Heart left ventricle (tissue), 16 donors: ENCODE measurements at regions not wholly inside any gene's neighbourhood (a gene's known extent, or its start where the extent isn't known, plus 50 kb on each side); places are given as distances from the start of the nearest gene placed in this dataset.

Experiments
- ATAC-seq, 4 donors: fragments of 200-7000 bp; cut with Tn5 transposase; one replicate each; pipeline ENCODE4 v1.9.1; 2020 to 2022; ENCODE audit warnings: moderate library complexity in 4 of 4, mild to moderate bottlenecking in 3 of 4, moderate number of reproducible peaks in 1 of 4
- DNase-seq, 5 donors: peaks; one replicate each; pipeline ENCODE4 v3.0.0-alpha.2; 2020
- H3K27ac ChIP-seq, 12 donors: fragments of 200-600 bp; sonication (generic) in 4 of 12; one replicate each; pipeline versions ENCODE4 v1.5.0 to v1.8.0; 2016 to 2022; ENCODE audit warnings: mild to moderate bottlenecking in 2 of 12
- H3K27me3 ChIP-seq, 9 donors: fragments of 200-600 bp; sonication (generic) in 2 of 9; one replicate each; pipeline versions ENCODE4 v1.5.1 to v1.8.0; 2016 to 2022; ENCODE audit warnings: mild to moderate bottlenecking in 3 of 9
- H3K36me3 ChIP-seq, 9 donors: fragments of 200-600 bp; sonication (generic) in 2 of 9; one replicate each; pipeline versions ENCODE4 v1.5.0 to v1.8.0; 2018 to 2022; ENCODE audit warnings: mild to moderate bottlenecking in 2 of 9
- H3K4me1 ChIP-seq, 12 donors: fragments of 200-600 bp; sonication (generic) in 4 of 12; one replicate each; pipeline versions ENCODE4 v1.5.0 to v1.8.0; 2016 to 2022; ENCODE audit warnings: mild to moderate bottlenecking in 3 of 12
- H3K4me3 ChIP-seq, 12 donors: fragments of 200-600 bp; sonication (generic) in 4 of 12; one replicate each; pipeline versions ENCODE4 v1.5.0 to v1.8.0; 2017 to 2022; ENCODE audit warnings: mild to moderate bottlenecking in 9 of 12, moderate library complexity in 4 of 12
- H3K9me3 ChIP-seq, 12 donors: fragments of 200-600 bp; sonication (generic) in 4 of 12; one replicate each; pipeline versions ENCODE4 v1.5.0 to v1.8.0; 2016 to 2022; ENCODE audit warnings: mild to moderate bottlenecking in 1 of 12
- CTCF ChIP-seq, 12 donors: fragments of 200-600 bp; sonication (generic) in 4 of 12; IDR thresholded peaks; one replicate each; pipeline versions ENCODE4 v1.5.0 to v1.8.0; 2018 to 2022; ENCODE audit warnings: antibody characterized with exemption in 12 of 12, mild to moderate bottlenecking in 5 of 12
- POLR2A ChIP-seq, 2 donors: fragments of 450-650 bp; IDR thresholded peaks; one replicate each; pipeline ENCODE4 v1.6.1; 2017; ENCODE audit warnings: antibody characterized with exemption in 2 of 2, mild to moderate bottlenecking in 2 of 2, moderate library complexity in 2 of 2
- WGBS, 4 donors: extraction: QIAGEN DNeasy Blood & Tissue Kit in 2 of 4; methylation state at CpG; one replicate each; pipeline versions ENCODE4 v1.1.5 to v1.1.7; 2013 to 2018; 5-methylcytosine and 5-hydroxymethylcytosine counted together
- intact Hi-C, 10 donors: fragments of 100-400 bp; cut with DNase I; formaldehyde crosslinking; loops; one replicate each; pipeline versions ENCODE4 v1.11.1 to v1.14.2; 2022
- donor health status: ischemic (EF 13 %, LVEDD 7.1; RV severe dilation, severe dysfunction).
- donor health status: healthy with polysubstance abuse.
- donor health status: DM: no; HTN: yes; CAD: no.
- donor health status: DM: no; HTN: no; CAD: no.
- donor health status: ischemic (EF 25% LVEDD 6.9; RV normal size, moderate dysfunction).
- donor health status: ischemic (EF 25% LVEDD 5.7; RV mildly dilated, moderate dysfunction).
- donor health status: healthy.
- donor health status: DM: yes; HTN: yes; CAD: no.
- donor health status: ischemic (EF 35%, LVEDD 5.7; RV mildly dilated, moderate dysfunction).
- donor health status: nonischemic (EF 11% LVEDD 7.7; RV severe dilation, severe dysfunction).
- donor health status: DM: yes; HTN: yes; CAD: no.
- donor health status: PGD.
- donor health status: ischemic (EF 29% LVEDD 5.4; RV normal size, mild dysfunction).
- donor health status: nonischemic (EF 23%, LVEDD 6.1; RV moderate dilation, normal function).

GRCh38 chr10:56771343-56771742 lies 410.3 kb upstream of the ZWINT start:
- Histone ChIP-seq H3K27me3 (no peaks in the 10 kb centered on the region), H3K27ac (no peak overlapping the region), H3K36me3 (no peaks in the 10 kb centered on the region), H3K4me3 (no peak overlapping the region), H3K4me1 (no peaks in the 10 kb centered on the region), H3K9me3 (peaks cover 0 to 26% (median 7%) of the 10 kb centered on the region in 12 donors)
- 35 to 43% (median 40%) methylated on average over 1 of the region's 1 CpG for WGBS, 4 donors
- TF ChIP-seq POLR2A (IDR thresholded peaks at IDR 0.05) = no peak
- no peak for TF ChIP-seq CTCF (IDR thresholded peaks at IDR 0.05)
- no peak for ATAC-seq
- DNase-seq = no peak
- intact Hi-C loops = no loop called here

- Histone ChIP-seq H3K27ac (no peak overlapping the region), H3K27me3 (no peaks in the 10 kb centered on the region), H3K4me1 (no peaks in the 10 kb centered on the region), H3K4me3 (no peak overlapping the region), H3K36me3 (no peaks in the 10 kb centered on the region), H3K9me3 (peaks cover 0 to 21% (median 8%) of the 10 kb centered on the region in 12 donors)
- ATAC-seq (no peak), DNase-seq (no peak)
- 51 to 72% (median 67%) methylated on average over 2 of the region's 2 CpGs for WGBS, 4 donors
- TF ChIP-seq CTCF (IDR thresholded peaks at IDR 0.05) (no peak), POLR2A (IDR thresholded peaks at IDR 0.05) (no peak)
- intact Hi-C loops = no loop called here
These were observed 402.0 kb upstream of the ZWINT start for GRCh38 chr10:56763090-56763489.

GRCh38 chr10:56745490-56745889 lies 384.4 kb upstream of the ZWINT start:
- no peaks in the 10 kb centered on the region for H3K36me3 ChIP-seq
- 50 to 55% (median 51%) methylated on average over 4 of the region's 4 CpGs for WGBS, 4 donors
- H3K4me1 ChIP-seq = no peaks in the 10 kb centered on the region
- H3K9me3 ChIP-seq = no peaks in the 10 kb centered on the region
- intact Hi-C loops = no loop called here
- no peak overlapping the region for H3K4me3 ChIP-seq
- no peak overlapping the region for H3K27ac ChIP-seq
- ATAC-seq (no peak), DNase-seq (no peak)
- no peaks in the 10 kb centered on the region for H3K27me3 ChIP-seq
- no peak for TF ChIP-seq CTCF (IDR thresholded peaks at IDR 0.05)
- TF ChIP-seq POLR2A (IDR thresholded peaks at IDR 0.05) = no peak

- no peaks in the 10 kb centered on the region for H3K36me3 ChIP-seq
- H3K4me3 ChIP-seq = no peak overlapping the region
- H3K27ac ChIP-seq = no peak overlapping the region
- ATAC-seq (no peak), DNase-seq (no peak)
- no peaks in the 10 kb centered on the region for H3K4me1 ChIP-seq
- intact Hi-C loops = no loop called here
- no peaks in the 10 kb centered on the region for H3K27me3 ChIP-seq
- 70 to 83% (median 78%) methylated on average over 2 of the region's 2 CpGs for WGBS, 4 donors
- TF ChIP-seq CTCF (IDR thresholded peaks at IDR 0.05) (no peak), POLR2A (IDR thresholded peaks at IDR 0.05) (no peak)
- H3K9me3 ChIP-seq = peaks cover 0 to 3% (median 0%) of the 10 kb centered on the region in 12 donors
These were observed 367.3 kb upstream of the ZWINT start for GRCh38 chr10:56728349-56728748.
